Right lobe of liver (tissue), 4 donors: ENCODE measurements at regions not wholly inside any gene's neighbourhood (a gene's known extent, or its start where the extent isn't known, plus 50 kb on each side); places are given as distances from the start of the nearest gene placed in this dataset.

Experiments used
- CTCF ChIP-seq, 4 donors: fragments of 200-600 bp in 3 of 4; fragments of 450-650 bp in 1 of 4; IDR thresholded peaks; one replicate each; pipeline versions ENCODE4 v1.5.1 to v1.8.0; 2016 to 2022; ENCODE audit warnings: antibody characterized with exemption in 4 of 4, mild to moderate bottlenecking in 2 of 4
- POLR2A ChIP-seq: fragments of 450-650 bp; IDR thresholded peaks from one replicate; pipeline ENCODE4 v1.6.1; 2017; ENCODE audit warnings: antibody characterized with exemption, mild to moderate bottlenecking
- donor health status: DM: no; HTN: no; CAD: no.
- donor health status: DM: no; HTN: no; CAD: no.
- donor health status: DM: no; HTN: yes; CAD: no.

GRCh38 chr15:69539345-69539744 lies 86.7 kb downstream of the RPLP1 start:
- TF ChIP-seq CTCF (IDR thresholded peaks at IDR 0.05) (no peak), POLR2A (no peak)
